Fibroblast of gingiva (primary cell): ENCODE measurements at regions not wholly inside any gene's neighbourhood (a gene's known extent, or its start where the extent isn't known, plus 50 kb on each side); places are given as distances from the start of the nearest gene placed in this dataset.
"Not testable (repeated sequence)": the region's sequence is repeated elsewhere in the genome, so short reads cannot be mapped to it uniquely, and the experiment has no call there.

Experiments used
- DNase-seq: peaks from one replicate; pipeline ENCODE4 v3.0.0-alpha.2; 2011; ENCODE audit warnings: low read depth

GRCh38 chr3:28949580-28949979 is 331.3 kb upstream of the RBMS3 start:
- DNase-seq = no peak

- no peak for DNase-seq
Observed at GRCh38 chr3:28950614-28951013, 330.3 kb upstream of the RBMS3 start.

DNA sequence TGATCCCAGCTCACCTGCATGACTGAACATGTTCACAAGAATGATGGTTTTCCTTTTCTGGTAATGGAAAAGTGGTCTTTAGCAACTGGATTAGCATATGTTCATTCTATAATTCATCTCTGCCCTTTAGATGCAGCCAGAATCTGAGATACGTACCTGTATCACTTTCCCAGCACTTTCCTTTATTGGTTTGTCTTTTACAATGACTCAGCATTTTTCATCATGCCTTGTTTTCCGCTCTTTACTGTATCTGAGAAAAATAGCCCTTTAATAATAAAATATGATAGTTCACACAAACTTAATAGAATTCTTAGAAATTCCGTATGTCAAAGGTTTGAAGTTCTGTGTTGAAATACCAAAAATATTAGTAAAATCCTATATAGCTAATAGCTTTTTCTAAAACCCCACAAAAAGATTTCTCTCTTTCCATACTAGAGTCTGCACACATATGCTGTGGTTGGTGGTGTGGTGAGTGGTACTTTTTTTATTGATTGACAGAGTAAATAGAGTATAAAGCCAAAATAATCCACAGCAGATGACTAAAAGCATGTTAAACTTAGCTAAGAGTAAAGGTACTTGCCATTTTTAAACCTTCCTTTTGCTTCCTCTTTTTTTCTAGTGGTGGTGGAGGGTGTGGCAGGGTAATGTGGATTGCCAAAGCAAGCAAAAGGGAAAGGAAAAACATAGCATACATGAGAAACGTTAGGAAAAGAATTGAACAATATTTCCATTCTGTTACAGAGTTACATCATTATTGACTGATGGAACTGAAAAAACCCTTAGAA is 328.9 kb upstream of the RBMS3 start:
- no peak for DNase-seq

- DNase-seq = no peak
Observed at GRCh38 chr3:28958656-28959055, 322.2 kb upstream of the RBMS3 start.

- no peak for DNase-seq
Observed at GRCh38 chr3:28971156-28971555, 309.7 kb upstream of the RBMS3 start.

- DNase-seq = no peak
Observed at GRCh38 chr3:28972921-28973320, 307.9 kb upstream of the RBMS3 start.

DNA sequence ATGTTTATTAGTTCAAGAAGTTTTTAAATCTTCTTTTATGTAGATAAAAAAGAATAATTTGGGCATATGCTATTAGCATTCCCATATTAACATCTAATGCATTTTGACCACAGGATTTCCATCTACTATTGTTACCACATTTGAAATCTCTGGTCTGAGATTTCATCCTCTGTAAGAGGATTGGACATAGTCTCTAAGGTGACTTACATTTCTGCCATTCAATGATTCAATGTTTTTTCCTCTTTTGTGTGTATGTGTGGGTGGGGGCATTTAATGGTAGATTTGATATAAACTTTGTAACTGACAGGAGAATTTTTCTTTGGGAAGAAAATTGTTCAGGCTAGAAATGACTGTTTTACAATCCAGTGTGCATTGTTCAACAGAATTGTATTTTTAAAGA is 307.3 kb upstream of the RBMS3 start:
- no peak for DNase-seq

- no peak for DNase-seq
Observed at GRCh38 chr3:28978092-28978491, 302.8 kb upstream of the RBMS3 start.

- no peak for DNase-seq
Observed at GRCh38 chr3:28980131-28980530, 300.7 kb upstream of the RBMS3 start.

DNA sequence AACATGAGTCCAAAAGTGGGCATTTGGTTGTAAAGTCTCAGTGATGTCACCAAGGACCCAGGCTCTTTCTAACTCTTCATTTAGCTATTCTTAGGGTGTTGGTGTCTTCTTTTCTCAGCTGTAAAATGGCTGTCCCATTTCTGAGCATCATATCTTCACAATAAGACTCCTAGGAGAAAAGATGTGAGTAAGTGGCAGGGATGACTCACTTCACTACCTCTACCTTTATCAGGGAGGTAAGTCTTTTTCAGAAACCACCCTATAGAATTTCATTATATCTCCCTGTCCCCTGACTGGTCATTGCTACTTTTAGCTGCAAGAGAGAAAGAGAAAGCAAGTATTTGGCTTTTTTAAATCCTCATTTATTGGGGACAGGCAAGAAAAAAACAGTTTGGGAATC is 300.2 kb upstream of the RBMS3 start:
- DNase-seq = no peak

DNA sequence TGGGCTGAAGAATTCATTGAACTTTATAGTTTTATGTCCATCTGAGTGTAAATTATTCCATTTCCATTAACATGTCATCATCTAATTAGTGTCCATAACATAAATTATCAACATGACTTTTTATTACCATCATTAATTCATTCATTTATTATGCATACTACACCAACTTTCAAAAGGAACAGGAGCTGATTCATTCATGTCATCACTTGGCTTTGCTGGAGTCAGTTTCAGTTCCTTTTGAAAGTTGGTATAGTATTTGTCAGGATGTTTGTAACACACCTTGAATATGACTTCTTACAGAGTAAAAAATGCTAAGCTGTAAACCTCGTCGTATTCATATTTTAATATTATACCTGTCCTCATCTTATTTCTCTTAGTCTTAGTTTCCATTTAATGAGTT is 298.0 kb upstream of the RBMS3 start:
- DNase-seq = no peak

DNA sequence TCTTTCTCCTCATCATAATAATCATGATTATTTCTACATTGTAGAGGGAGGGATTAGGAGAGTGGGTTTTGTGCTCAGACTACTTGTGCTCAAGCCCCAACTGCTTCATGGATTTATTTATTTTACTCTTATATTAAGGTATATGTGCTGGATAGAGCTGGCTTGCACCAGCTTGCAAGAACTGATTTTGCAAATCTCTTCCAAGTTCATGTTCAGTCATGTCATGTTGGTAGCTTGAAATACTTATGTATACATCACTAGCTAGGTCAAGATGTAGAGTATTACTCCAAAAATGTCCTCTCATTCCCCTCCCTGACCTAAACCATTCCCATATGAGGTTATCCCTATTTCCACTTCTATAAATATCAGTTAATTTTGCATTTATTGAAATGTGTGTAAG is 293.9 kb upstream of the RBMS3 start:
- no peak for DNase-seq

- DNase-seq = no peak
Observed at GRCh38 chr3:28989646-28990089, 291.2 kb upstream of the RBMS3 start.

GRCh38 chr3:28994161-28994905 is 286.5 kb upstream of the RBMS3 start:
- no peak for DNase-seq

GRCh38 chr3:29004885-29005599 is 275.8 kb upstream of the RBMS3 start:
- no peak for DNase-seq

- no peak for DNase-seq
Observed at GRCh38 chr3:29005862-29006261, 275.0 kb upstream of the RBMS3 start.

DNA sequence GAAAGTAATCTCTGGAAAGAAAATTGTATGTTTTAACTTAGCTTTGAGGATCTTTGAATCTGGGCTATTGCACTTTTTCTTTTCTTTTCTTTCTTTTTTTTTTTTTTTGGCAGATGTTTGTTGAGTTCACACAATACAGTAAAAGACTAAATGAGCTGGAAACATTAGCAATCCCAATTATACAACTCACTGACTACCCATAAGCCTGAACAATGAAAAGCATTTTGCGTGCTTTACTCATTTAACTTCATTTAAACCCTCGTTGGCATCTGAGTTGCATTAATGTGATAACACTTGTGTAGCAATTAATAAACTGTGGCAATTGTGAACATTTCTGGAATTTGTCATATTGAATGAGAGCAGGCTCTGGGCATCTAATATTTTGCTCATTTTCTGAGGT is 269.4 kb upstream of the RBMS3 start:
- DNase-seq = no peak

- no peak for DNase-seq
Observed at GRCh38 chr3:29011966-29012365, 268.9 kb upstream of the RBMS3 start.

- DNase-seq = no peak
Observed at GRCh38 chr3:29022976-29023375, 257.9 kb upstream of the RBMS3 start.

GRCh38 chr3:29026286-29026685 is 254.6 kb upstream of the RBMS3 start:
- DNase-seq = no peak

DNA sequence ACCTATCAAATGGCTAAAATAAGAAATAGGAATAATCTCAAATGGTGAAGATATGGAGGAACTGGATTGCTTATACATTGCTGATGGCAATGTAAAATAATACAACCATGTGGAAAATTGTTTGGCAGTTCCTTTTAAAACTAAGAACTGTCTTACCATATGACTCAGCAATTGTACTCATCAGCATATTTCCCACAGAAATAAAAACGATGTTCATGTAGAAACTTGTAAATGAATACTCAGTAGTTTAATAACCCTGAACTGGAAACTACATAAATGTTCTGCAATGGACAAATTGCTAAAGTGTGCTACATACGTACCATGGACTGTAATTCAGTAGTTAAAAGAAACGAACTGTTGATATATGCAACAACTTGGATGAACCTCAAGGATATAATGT is 253.9 kb upstream of the RBMS3 start:
- DNase-seq = peak; percentile 10

GRCh38 chr3:29031175-29031574 is 249.7 kb upstream of the RBMS3 start:
- DNase-seq = not testable (repeated sequence)

GRCh38 chr3:29033511-29033910 is 247.4 kb upstream of the RBMS3 start:
- DNase-seq = no peak
